ENCODE measurements at regions not wholly inside any gene's neighbourhood (a gene's known extent, or its start where the extent isn't known, plus 50 kb on each side); places are given as distances from the start of the nearest gene placed in this dataset.
"Not testable (repeated sequence)": the region's sequence is repeated elsewhere in the genome, so short reads cannot be mapped to it uniquely, and the experiment has no call there.

DNA sequence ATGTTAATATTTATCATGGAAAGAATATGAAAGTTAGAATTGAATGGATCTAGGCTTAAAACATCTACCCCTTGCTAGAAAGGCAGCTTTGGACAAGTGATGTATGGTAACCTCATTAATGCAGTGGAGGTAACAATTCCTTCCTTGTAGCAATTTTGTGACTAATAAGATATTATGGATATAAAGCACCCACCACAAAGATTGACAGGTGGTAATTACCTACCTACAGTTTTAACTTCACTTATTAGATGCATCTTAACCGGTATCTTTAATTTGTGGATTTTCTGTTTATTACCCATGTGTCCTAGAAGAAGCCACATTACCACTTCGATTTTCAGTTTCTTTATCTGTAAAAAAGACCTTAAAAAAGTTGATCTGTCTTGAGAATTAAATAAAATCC is 367.0 kb downstream of the DSC3 start:
- no peaks in the 10 kb centered on the region for H3K9me3 ChIP-seq
- intact Hi-C loops (cut with micrococcal nuclease; ENCODE audit: unreplicated experiment) = no loop called here
- H3K4me3 Mint-ChIP-seq (ENCODE audit: unreplicated experiment) = no peak overlapping the region
- H3K4me1 ChIP-seq = no peaks in the 10 kb centered on the region
- no peaks in the 10 kb centered on the region for H3K9me3 Mint-ChIP-seq (ENCODE audit: unreplicated experiment)
- peaks cover 2% of the 10 kb centered on the region for H3K27me3 Mint-ChIP-seq (ENCODE audit: insufficient read depth, unreplicated experiment)
- no peak overlapping the region for H3K4me3 ChIP-seq (ENCODE audit: low read depth, low read length)
- no peaks in the 10 kb centered on the region for H3K36me3 Mint-ChIP-seq (ENCODE audit: insufficient read depth, unreplicated experiment)
- no TSS peak for BruUV-seq (replicated peaks)
- ChIA-PET POLR2A (no interaction called here), CTCF (no interaction called here)
- no peak overlapping the region for H3K27ac Mint-ChIP-seq (ENCODE audit: unreplicated experiment)
- no peaks in the 10 kb centered on the region for H3K27me3 ChIP-seq (replicated peaks; ENCODE audit: control insufficient read depth, insufficient read depth, low read length)
- TF ChIP-seq, protein P1, sequence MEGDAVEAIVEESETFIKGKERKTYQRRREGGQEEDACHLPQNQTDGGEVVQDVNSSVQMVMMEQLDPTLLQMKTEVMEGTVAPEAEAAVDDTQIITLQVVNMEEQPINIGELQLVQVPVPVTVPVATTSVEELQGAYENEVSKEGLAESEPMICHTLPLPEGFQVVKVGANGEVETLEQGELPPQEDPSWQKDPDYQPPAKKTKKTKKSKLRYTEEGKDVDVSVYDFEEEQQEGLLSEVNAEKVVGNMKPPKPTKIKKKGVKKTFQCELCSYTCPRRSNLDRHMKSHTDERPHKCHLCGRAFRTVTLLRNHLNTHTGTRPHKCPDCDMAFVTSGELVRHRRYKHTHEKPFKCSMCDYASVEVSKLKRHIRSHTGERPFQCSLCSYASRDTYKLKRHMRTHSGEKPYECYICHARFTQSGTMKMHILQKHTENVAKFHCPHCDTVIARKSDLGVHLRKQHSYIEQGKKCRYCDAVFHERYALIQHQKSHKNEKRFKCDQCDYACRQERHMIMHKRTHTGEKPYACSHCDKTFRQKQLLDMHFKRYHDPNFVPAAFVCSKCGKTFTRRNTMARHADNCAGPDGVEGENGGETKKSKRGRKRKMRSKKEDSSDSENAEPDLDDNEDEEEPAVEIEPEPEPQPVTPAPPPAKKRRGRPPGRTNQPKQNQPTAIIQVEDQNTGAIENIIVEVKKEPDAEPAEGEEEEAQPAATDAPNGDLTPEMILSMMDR (IDR thresholded peaks at IDR 0.05; ENCODE audit: insufficient read depth in 1 of 2, low read depth in 1 of 2, low read length in 1 of 2, severe bottlenecking in 1 of 2, unreplicated experiment in 1 of 2) = no peak
- no peaks in the 10 kb centered on the region for H3K4me1 Mint-ChIP-seq (ENCODE audit: low read depth, unreplicated experiment)
- no peak for DNase-seq
- H3K36me3 ChIP-seq (ENCODE audit: control insufficient read depth, insufficient read depth, low read length) = no peaks in the 10 kb centered on the region

DNA sequence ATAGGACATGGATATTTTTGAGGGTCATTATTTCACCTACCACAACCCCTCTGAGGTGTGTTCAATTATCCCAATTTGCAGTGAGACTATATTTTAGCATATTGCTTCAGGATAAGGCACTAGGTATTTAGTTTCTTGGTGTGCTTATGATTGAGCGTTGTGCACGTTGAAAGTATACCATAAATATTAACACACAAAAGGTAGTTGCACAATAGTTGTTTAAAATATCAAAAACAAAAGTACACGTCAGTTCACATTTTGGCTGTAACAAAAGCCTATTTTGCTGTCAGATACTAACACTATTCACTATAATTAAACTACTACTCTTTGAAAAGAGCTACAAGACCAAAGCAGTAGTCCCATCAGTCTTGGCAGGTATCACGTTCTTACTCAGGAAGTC is 367.5 kb downstream of the DSC3 start:
- POLR2A ChIA-PET = no interaction called here
- Mint-ChIP-seq H3K27me3 (ENCODE audit: insufficient read depth, unreplicated experiment) (peaks cover 3% of the 10 kb centered on the region), H3K4me1 (ENCODE audit: low read depth, unreplicated experiment) (no peaks in the 10 kb centered on the region), H3K4me3 (ENCODE audit: unreplicated experiment) (no peak overlapping the region), H3K36me3 (ENCODE audit: insufficient read depth, unreplicated experiment) (no peaks in the 10 kb centered on the region), H3K9me3 (ENCODE audit: unreplicated experiment) (no peaks in the 10 kb centered on the region), H3K27ac (ENCODE audit: unreplicated experiment) (no peak overlapping the region)
- no peak for DNase-seq
- H3K9me3 ChIP-seq = no peaks in the 10 kb centered on the region
- H3K27me3 ChIP-seq (replicated peaks; ENCODE audit: control insufficient read depth, insufficient read depth, low read length) = no peaks in the 10 kb centered on the region
- intact Hi-C loops (cut with micrococcal nuclease; ENCODE audit: unreplicated experiment) = no loop called here
- TF ChIP-seq, protein P1 (IDR thresholded peaks at IDR 0.05; ENCODE audit: insufficient read depth in 1 of 2, low read depth in 1 of 2, low read length in 1 of 2, severe bottlenecking in 1 of 2, unreplicated experiment in 1 of 2) = no peak
- no TSS peak for BruUV-seq (replicated peaks)
- no peaks in the 10 kb centered on the region for H3K4me1 ChIP-seq
- no peak overlapping the region for H3K4me3 ChIP-seq (ENCODE audit: low read depth, low read length)
- CTCF ChIA-PET = no interaction called here
- no peaks in the 10 kb centered on the region for H3K36me3 ChIP-seq (ENCODE audit: control insufficient read depth, insufficient read depth, low read length)

DNA sequence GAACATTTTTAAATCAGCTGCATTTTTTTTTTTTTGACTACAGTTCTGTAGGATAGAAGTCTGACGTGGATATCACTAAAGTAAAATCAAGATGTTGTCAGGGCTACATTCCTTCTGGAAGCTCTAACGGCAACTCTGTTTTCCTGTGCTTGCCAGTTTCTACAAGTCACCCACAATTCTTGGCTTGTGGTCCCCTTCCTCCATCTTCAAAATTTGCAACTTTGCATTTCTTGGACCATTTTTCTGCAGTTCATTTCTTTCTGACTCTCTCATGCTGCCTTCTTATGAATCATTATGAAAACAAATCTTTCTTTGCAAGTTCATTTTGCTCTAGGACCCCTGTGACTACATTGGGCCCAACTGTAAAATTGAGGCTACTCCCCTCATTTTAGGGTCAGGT is 367.9 kb downstream of the DSC3 start:
- Histone ChIP-seq H3K9me3 (no peaks in the 10 kb centered on the region), H3K4me3 (ENCODE audit: low read depth, low read length) (no peak overlapping the region), H3K4me1 (no peaks in the 10 kb centered on the region), H3K27me3 (replicated peaks; ENCODE audit: control insufficient read depth, insufficient read depth, low read length) (no peaks in the 10 kb centered on the region), H3K36me3 (ENCODE audit: control insufficient read depth, insufficient read depth, low read length) (no peaks in the 10 kb centered on the region)
- CTCF ChIA-PET = no interaction called here
- TF ChIP-seq, protein P1 (IDR thresholded peaks at IDR 0.05; ENCODE audit: insufficient read depth in 1 of 2, low read depth in 1 of 2, low read length in 1 of 2, severe bottlenecking in 1 of 2, unreplicated experiment in 1 of 2) = no peak
- H3K27me3 Mint-ChIP-seq (ENCODE audit: insufficient read depth, unreplicated experiment) = peaks cover 3% of the 10 kb centered on the region
- intact Hi-C loops (cut with micrococcal nuclease; ENCODE audit: unreplicated experiment) = no loop called here
- BruUV-seq (replicated peaks) = no TSS peak
- no peaks in the 10 kb centered on the region for H3K9me3 Mint-ChIP-seq (ENCODE audit: unreplicated experiment)
- H3K4me3 Mint-ChIP-seq (ENCODE audit: unreplicated experiment) = no peak overlapping the region
- H3K27ac Mint-ChIP-seq (ENCODE audit: unreplicated experiment) = no peak overlapping the region
- DNase-seq = no peak
- POLR2A ChIA-PET = no interaction called here
- no peaks in the 10 kb centered on the region for H3K4me1 Mint-ChIP-seq (ENCODE audit: low read depth, unreplicated experiment)
- no peaks in the 10 kb centered on the region for H3K36me3 Mint-ChIP-seq (ENCODE audit: insufficient read depth, unreplicated experiment)

DNA sequence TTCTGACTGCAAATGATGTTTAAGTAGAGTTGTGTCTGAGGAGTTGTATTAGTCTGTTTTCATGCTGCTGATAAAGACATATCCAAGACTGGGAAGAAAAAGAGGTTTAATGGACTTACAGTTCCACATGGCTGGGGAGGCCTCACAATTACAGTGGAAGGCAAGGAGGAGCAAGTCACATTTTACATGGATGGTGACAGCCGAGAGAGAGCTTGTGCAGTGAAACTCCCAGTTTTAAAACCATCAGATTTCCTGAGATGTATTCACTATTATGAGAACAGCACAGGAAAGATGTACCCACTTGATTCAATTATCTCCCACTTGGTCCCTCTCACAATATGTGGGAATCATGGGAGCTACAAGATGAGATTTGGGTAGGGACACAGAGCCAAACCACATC is 370.1 kb downstream of the DSC3 start:
- BruUV-seq (replicated peaks); H3K9me3 ChIP-seq; H3K27me3 ChIP-seq (replicated peaks; ENCODE audit: control insufficient read depth, insufficient read depth, low read length); H3K36me3 ChIP-seq (ENCODE audit: control insufficient read depth, insufficient read depth, low read length); H3K36me3 Mint-ChIP-seq (ENCODE audit: insufficient read depth, unreplicated experiment); CTCF ChIA-PET; H3K4me3 ChIP-seq (ENCODE audit: low read depth, low read length); H3K4me1 ChIP-seq; POLR2A ChIA-PET; intact Hi-C loops (cut with micrococcal nuclease; ENCODE audit: unreplicated experiment); H3K4me3 Mint-ChIP-seq (ENCODE audit: unreplicated experiment); DNase-seq; H3K27me3 Mint-ChIP-seq (ENCODE audit: insufficient read depth, unreplicated experiment); H3K9me3 Mint-ChIP-seq (ENCODE audit: unreplicated experiment); H3K27ac Mint-ChIP-seq (ENCODE audit: unreplicated experiment); H3K4me1 Mint-ChIP-seq (ENCODE audit: low read depth, unreplicated experiment): not testable (repeated sequence)
